Body of pancreas (tissue), 4 donors: ENCODE measurements at regions not wholly inside any gene's neighbourhood (a gene's known extent, or its start where the extent isn't known, plus 50 kb on each side); places are given as distances from the start of the nearest gene placed in this dataset.

Experiments
- ATAC-seq: fragments of 150-250 bp; one replicate; pipeline ENCODE4 v1.9.1; 2016
- DNase-seq, 4 donors: peaks; one replicate each; pipeline ENCODE4 v3.0.0-alpha.2; 2019
- H3K27ac ChIP-seq, 4 donors: fragments of 200-600 bp; sonication (generic); 1 replicate in 3 of 4; 2 replicates in 1 of 4; pipeline versions ENCODE4 v1.5.1 to v1.6.1; 2016 to 2019; ENCODE audit warnings: mild to moderate bottlenecking in 1 of 4, mixed read lengths in 1 of 4, moderate library complexity in 1 of 4
- H3K27me3 ChIP-seq, 2 donors: fragments of 200-600 bp; sonication (generic); one replicate each; pipeline ENCODE4 v1.6.0; 2016; ENCODE audit warnings: mild to moderate bottlenecking in 1 of 2
- H3K36me3 ChIP-seq, 2 donors: fragments of 200-600 bp; sonication (generic); replicated peaks in 1 of 2; 2 replicates each; pipeline ENCODE4 v1.5.1; 2016; ENCODE audit warnings: low read depth in 2 of 2; ENCODE audit not compliant: insufficient read depth in 1 of 2
- H3K4me1 ChIP-seq: fragments of 200-600 bp; sonication (generic); one replicate; pipeline ENCODE4 v1.6.0; 2016
- H3K4me3 ChIP-seq, 2 donors: fragments of 200-600 bp; sonication (generic); 1 replicate in 1 of 2; 2 replicates in 1 of 2; pipeline ENCODE4 v1.5.1; 2016 to 2019
- H3K9me3 ChIP-seq, 3 donors: fragments of 200-600 bp; sonication (generic); 1 replicate in 2 of 3; 2 replicates in 1 of 3; pipeline ENCODE4 v1.5.1; 2016
- CTCF ChIP-seq, 7 experiments: fragments of 450-650 bp in 4 of 7; fragments of 200-600 bp in 3 of 7; sonication (generic) in 3 of 7; IDR thresholded peaks; one replicate each; pipeline ENCODE4 v1.5.1; 2016 to 2019; ENCODE audit warnings: antibody characterized with exemption in 7 of 7
- POLR2A ChIP-seq, 3 donors: fragments of 450-650 bp; IDR thresholded peaks; one replicate each; pipeline ENCODE4 v1.6.1; 2016; ENCODE audit warnings: antibody characterized with exemption in 3 of 3, mild to moderate bottlenecking in 2 of 3
- WGBS, 2 donors: methylation state at CpG; one replicate each; pipeline ENCODE4 v1.1.5; 2017; 5-methylcytosine and 5-hydroxymethylcytosine counted together
- intact Hi-C: fragments of 100-400 bp; cut with DNase I; formaldehyde crosslinking; loops from one replicate; pipeline ENCODE4 v1.15.1; 2023

DNA sequence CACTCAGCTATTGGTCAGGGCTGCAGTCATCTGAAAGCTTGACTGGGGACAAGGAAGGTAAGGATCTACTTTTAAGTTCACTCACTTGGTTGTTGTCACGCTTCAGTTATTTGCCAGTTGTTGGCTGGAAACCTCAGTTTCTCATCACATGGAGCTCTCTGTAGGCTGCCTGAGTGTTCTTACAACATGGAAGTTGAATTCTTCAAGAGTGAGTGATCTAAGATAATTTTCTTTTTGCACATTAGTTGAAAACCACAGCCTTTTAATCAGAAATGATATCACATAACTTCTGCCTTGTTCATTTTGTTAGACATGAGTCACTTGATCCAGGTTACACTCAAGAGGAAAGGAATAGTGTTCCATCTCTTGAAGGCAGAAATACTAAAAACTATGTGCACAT, 552.7 kb downstream of the RAPGEF2 start:
- intact Hi-C loops = no loop called here
- no peaks in the 10 kb centered on the region for H3K27me3 ChIP-seq
- TF ChIP-seq CTCF (IDR thresholded peaks at IDR 0.05) (no peak), POLR2A (IDR thresholded peaks at IDR 0.05) (no peak)
- H3K4me3 ChIP-seq = no peak overlapping the region
- DNase-seq = no peak
- H3K9me3 ChIP-seq = no peaks in the 10 kb centered on the region
- 37 to 70% methylated on average over 1 of the region's 1 CpG for WGBS, 2 donors
- no peak for ATAC-seq
- no peaks in the 10 kb centered on the region for H3K4me1 ChIP-seq
- H3K36me3 ChIP-seq = no peaks in the 10 kb centered on the region
- no peak overlapping the region for H3K27ac ChIP-seq

GRCh38 chr4:159669094-159669493, 566.2 kb downstream of the RAPGEF2 start:
- ATAC-seq = no peak
- intact Hi-C loops = no loop called here
- no peaks in the 10 kb centered on the region for H3K9me3 ChIP-seq
- no peak overlapping the region for H3K27ac ChIP-seq
- TF ChIP-seq CTCF (IDR thresholded peaks at IDR 0.05) = no peak
- DNase-seq = no peak
- H3K27me3 ChIP-seq = no peaks in the 10 kb centered on the region
- H3K36me3 ChIP-seq = no peaks in the 10 kb centered on the region
- WGBS, 2 donors = 78 to 89% methylated on average over 4 of the region's 4 CpGs
- H3K4me1 ChIP-seq = peaks cover 9% of the 10 kb centered on the region
- H3K4me3 ChIP-seq = no peak overlapping the region

GRCh38 chr4:159673221-159673620, 570.3 kb downstream of the RAPGEF2 start:
- Histone ChIP-seq H3K27me3 (no peaks in the 10 kb centered on the region), H3K9me3 (no peaks in the 10 kb centered on the region), H3K4me1 (peaks cover 17% of the 10 kb centered on the region), H3K27ac (no peak overlapping the region), H3K36me3 (no peaks in the 10 kb centered on the region), H3K4me3 (no peak overlapping the region)
- WGBS, 2 donors = 83 to 85% methylated on average over 2 of the region's 2 CpGs
- DNase-seq (no peak), ATAC-seq (no peak)
- intact Hi-C loops = no loop called here
- no peak for TF ChIP-seq POLR2A (IDR thresholded peaks at IDR 0.05)
- TF ChIP-seq CTCF (IDR thresholded peaks at IDR 0.05) = no peak

- Histone ChIP-seq H3K36me3 (no peaks in the 10 kb centered on the region), H3K4me3 (no peak overlapping the region), H3K9me3 (no peaks in the 10 kb centered on the region), H3K27ac (no peak overlapping the region), H3K27me3 (no peaks in the 10 kb centered on the region), H3K4me1 (peaks cover 17% of the 10 kb centered on the region)
- TF ChIP-seq POLR2A (IDR thresholded peaks at IDR 0.05) = no peak
- TF ChIP-seq CTCF (IDR thresholded peaks at IDR 0.05) = no peak
- WGBS, 2 donors = 82 to 83% methylated on average over 8 of the region's 8 CpGs
- no peak for ATAC-seq
- no peak for DNase-seq
- intact Hi-C loops = no loop called here
Observed at GRCh38 chr4:159674241-159674640, 571.4 kb downstream of the RAPGEF2 start.

DNA sequence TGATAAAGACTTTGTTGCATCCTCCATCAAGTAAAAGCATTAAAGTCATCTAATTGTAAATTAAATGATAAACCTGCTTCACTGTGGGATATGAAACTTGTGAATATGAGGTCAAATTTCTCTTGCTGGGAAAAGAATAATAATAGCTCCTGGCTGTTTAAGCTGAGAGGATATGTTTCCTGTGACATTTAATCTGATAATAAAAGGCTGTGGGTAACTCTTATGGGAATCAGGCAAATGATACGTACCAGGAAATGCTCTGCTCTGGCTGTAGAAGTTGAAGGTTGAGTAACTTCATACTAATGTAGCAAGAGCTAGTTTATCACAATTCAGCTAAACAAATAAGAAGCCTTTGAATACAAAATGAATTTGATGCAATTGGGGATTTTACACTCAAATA, 574.6 kb downstream of the RAPGEF2 start:
- no peak overlapping the region for H3K4me3 ChIP-seq
- peak in 1 of 4 donors; percentile 23 for DNase-seq
- ATAC-seq = peak; percentile 68
- H3K27me3 ChIP-seq = no peaks in the 10 kb centered on the region
- no peaks in the 10 kb centered on the region for H3K9me3 ChIP-seq
- intact Hi-C loops = no loop called here
- peak overlapping the region in 1 of 4 donors; percentile 45 for H3K27ac ChIP-seq
- 22 to 31% methylated on average over 1 of the region's 1 CpG for WGBS, 2 donors
- no peak for TF ChIP-seq CTCF (IDR thresholded peaks at IDR 0.05)
- no peak for TF ChIP-seq POLR2A (IDR thresholded peaks at IDR 0.05)
- no peaks in the 10 kb centered on the region for H3K36me3 ChIP-seq
- peaks cover 12% of the 10 kb centered on the region for H3K4me1 ChIP-seq
